ENCODE measurements at regions not wholly inside any gene's neighbourhood (a gene's known extent, or its start where the extent isn't known, plus 50 kb on each side); places are given as distances from the start of the nearest gene placed in this dataset.

- TF ChIP-seq CTCF (conservative IDR thresholded peaks at IDR 0.05): no peak
- no peak for TF ChIP-seq ZFX (IDR thresholded peaks at IDR 0.05)
- H3K27ac ChIP-seq: no peak overlapping the region
Observed at GRCh38 chr1:185448591-185449186, 131.6 kb upstream of the IVNS1ABP start.

- TF ChIP-seq CTCF (conservative IDR thresholded peaks at IDR 0.05) (no peak), ZFX (IDR thresholded peaks at IDR 0.05) (no peak)
- no peak overlapping the region for H3K27ac ChIP-seq
Observed at GRCh38 chr1:185446131-185446530, 129.1 kb upstream of the IVNS1ABP start.

- no peak overlapping the region for H3K27ac ChIP-seq
- TF ChIP-seq ZFX (IDR thresholded peaks at IDR 0.05): no peak
- no peak for TF ChIP-seq CTCF (conservative IDR thresholded peaks at IDR 0.05)
Observed at GRCh38 chr1:185445594-185445993, 128.6 kb upstream of the IVNS1ABP start.

GRCh38 chr1:185444676-185445075 lies 127.6 kb upstream of the IVNS1ABP start:
- no peak overlapping the region for H3K27ac ChIP-seq

GRCh38 chr1:185442050-185442449 lies 125.0 kb upstream of the IVNS1ABP start:
- no peak overlapping the region for H3K27ac ChIP-seq
- TF ChIP-seq CTCF (conservative IDR thresholded peaks at IDR 0.05): no peak
- no peak for TF ChIP-seq ZFX (IDR thresholded peaks at IDR 0.05)

More at GRCh38 chr1:185444676-185445075, 127.6 kb upstream of the IVNS1ABP start:
- TF ChIP-seq ZFX (IDR thresholded peaks at IDR 0.05): no peak
- TF ChIP-seq CTCF (conservative IDR thresholded peaks at IDR 0.05): no peak

- TF ChIP-seq ZFX (IDR thresholded peaks at IDR 0.05): no peak
- TF ChIP-seq CTCF (conservative IDR thresholded peaks at IDR 0.05): no peak
- no peak overlapping the region for H3K27ac ChIP-seq
Observed at GRCh38 chr1:185441605-185442004, 124.6 kb upstream of the IVNS1ABP start.

- H3K27ac ChIP-seq: no peak overlapping the region
Observed at GRCh38 chr1:185440877-185441276, 123.8 kb upstream of the IVNS1ABP start.

More at GRCh38 chr1:185440877-185441276, 123.8 kb upstream of the IVNS1ABP start:
- TF ChIP-seq CTCF (conservative IDR thresholded peaks at IDR 0.05) (no peak), ZFX (IDR thresholded peaks at IDR 0.05) (no peak)

All from C4-2B (cell line).